Liver (tissue), 8 donors: ENCODE measurements at regions not wholly inside any gene's neighbourhood (a gene's known extent, or its start where the extent isn't known, plus 50 kb on each side); places are given as distances from the start of the nearest gene placed in this dataset.

ENCODE experiments used
- DNase-seq: peaks from one replicate; pipeline ENCODE4 v3.0.0-alpha.2; 2017; ENCODE audit warnings: low spot score
- H3K27ac ChIP-seq, 2 donors: one replicate each; pipeline ENCODE4 v1.7.0; 2013; ENCODE audit warnings: inconsistent platforms in 2 of 2, low read length in 2 of 2, control low read depth in 1 of 2, low read depth in 1 of 2, mild to moderate bottlenecking in 1 of 2
- H3K27me3 ChIP-seq, 4 donors: one replicate each; pipeline versions ENCODE4 v1.6.1 to v1.7.0; 2013; ENCODE audit warnings: low read length in 3 of 4, inconsistent platforms in 1 of 4, mild to moderate bottlenecking in 1 of 4, moderate library complexity in 1 of 4; ENCODE audit not compliant: control insufficient read depth in 4 of 4, insufficient read depth in 4 of 4
- H3K36me3 ChIP-seq, 4 donors: one replicate each; pipeline versions ENCODE4 v1.6.1 to v1.7.0; 2013; ENCODE audit warnings: low read length in 3 of 4, mild to moderate bottlenecking in 3 of 4, low read depth in 1 of 4, moderate library complexity in 1 of 4; ENCODE audit not compliant: control insufficient read depth in 4 of 4, insufficient read depth in 3 of 4
- H3K4me1 ChIP-seq, 4 donors: one replicate each; pipeline versions ENCODE4 v1.6.1 to v1.7.0; 2013; ENCODE audit warnings: low read length in 3 of 4, mild to moderate bottlenecking in 3 of 4, moderate library complexity in 1 of 4; ENCODE audit not compliant: control insufficient read depth in 4 of 4, insufficient read depth in 4 of 4
- H3K4me3 ChIP-seq, 3 donors: one replicate each; pipeline versions ENCODE4 v1.6.1 to v1.7.0; 2013; ENCODE audit warnings: low read length in 3 of 3, control low read depth in 1 of 3, low read depth in 1 of 3, mild to moderate bottlenecking in 1 of 3
- H3K9ac ChIP-seq, 2 donors: one replicate each; pipeline ENCODE4 v1.7.0; 2013; ENCODE audit warnings: low read length in 2 of 2, mild to moderate bottlenecking in 2 of 2, moderate library complexity in 2 of 2, control low read depth in 1 of 2, low read depth in 1 of 2
- H3K9me3 ChIP-seq, 4 donors: one replicate each; pipeline versions ENCODE4 v1.6.1 to v1.7.0; 2013; ENCODE audit warnings: low read length in 3 of 4; ENCODE audit not compliant: control insufficient read depth in 4 of 4
- ATF3 ChIP-seq: IDR thresholded peaks from 2 replicates; pipeline ENCODE4 v1.6.1; 2016; ENCODE audit warnings: antibody characterized with exemption
- CTCF ChIP-seq: fragments of 150-350 bp; IDR thresholded peaks from 2 replicates; pipeline ENCODE4 v1.5.1; 2017; ENCODE audit warnings: improper control_type of control experiment, low read depth, low read length; ENCODE audit not compliant: missing input control
- EGR1 ChIP-seq, 2 donors: IDR thresholded peaks; 2 replicates each; pipeline ENCODE4 v1.6.1; 2016 to 2018; ENCODE audit warnings: antibody characterized with exemption in 2 of 2, low read depth in 2 of 2
- FOXA1 ChIP-seq: IDR thresholded peaks from 2 replicates; pipeline ENCODE4 v1.6.1; 2016; ENCODE audit warnings: antibody characterized with exemption
- FOXA2 ChIP-seq: IDR thresholded peaks from 2 replicates; pipeline ENCODE4 v1.6.1; 2016; ENCODE audit warnings: antibody characterized with exemption
- GABPA ChIP-seq, 2 donors: IDR thresholded peaks in 1 of 2; conservative IDR thresholded peaks in 1 of 2; 2 replicates each; pipeline ENCODE4 v1.6.1; 2016; ENCODE audit warnings: antibody characterized with exemption in 2 of 2, mild to moderate bottlenecking in 1 of 2, moderate library complexity in 1 of 2
- HNF4A ChIP-seq, 2 donors: conservative IDR thresholded peaks; 2 replicates each; pipeline ENCODE4 v1.6.1; 2016; ENCODE audit warnings: antibody characterized with exemption in 2 of 2, mild to moderate bottlenecking in 2 of 2
- HNF4G ChIP-seq: IDR thresholded peaks from 2 replicates; pipeline ENCODE4 v1.6.1; 2016; ENCODE audit warnings: antibody characterized with exemption
- JUND ChIP-seq, 2 donors: IDR thresholded peaks; 2 replicates each; pipeline ENCODE4 v1.6.1; 2016; ENCODE audit warnings: antibody characterized with exemption in 2 of 2
- MAX ChIP-seq: IDR thresholded peaks from 2 replicates; pipeline ENCODE4 v1.6.1; 2016; ENCODE audit warnings: antibody characterized with exemption
- NR2F2 ChIP-seq: IDR thresholded peaks from 2 replicates; pipeline ENCODE4 v1.6.1; 2016; ENCODE audit warnings: antibody characterized with exemption
- RAD21 ChIP-seq, 2 donors: IDR thresholded peaks; 2 replicates each; pipeline ENCODE4 v1.6.1; 2016; ENCODE audit warnings: antibody characterized with exemption in 2 of 2, mild to moderate bottlenecking in 2 of 2
- REST ChIP-seq: IDR thresholded peaks from 2 replicates; pipeline ENCODE4 v1.6.1; 2016; ENCODE audit warnings: antibody characterized with exemption, mild to moderate bottlenecking
- RXRA ChIP-seq, 2 donors: IDR thresholded peaks; 2 replicates each; pipeline ENCODE4 v1.6.1; 2017 to 2018; ENCODE audit warnings: antibody characterized with exemption in 2 of 2, mild to moderate bottlenecking in 1 of 2
- SP1 ChIP-seq: IDR thresholded peaks from 2 replicates; pipeline ENCODE4 v1.6.1; 2018; ENCODE audit warnings: antibody characterized with exemption, mild to moderate bottlenecking
- TAF1 ChIP-seq: conservative IDR thresholded peaks from 2 replicates; pipeline ENCODE4 v1.6.1; 2016; ENCODE audit warnings: antibody characterized with exemption, mild to moderate bottlenecking
- YY1 ChIP-seq: IDR thresholded peaks from 2 replicates; pipeline ENCODE4 v1.6.1; 2016; ENCODE audit warnings: antibody characterized with exemption, mild to moderate bottlenecking
- ZBTB33 ChIP-seq: IDR thresholded peaks from 2 replicates; pipeline ENCODE4 v1.6.1; 2016; ENCODE audit warnings: antibody characterized with exemption
- WGBS: extraction: QIAGEN DNeasy Blood & Tissue Kit; methylation state at CpG from one replicate; pipeline ENCODE4 v1.1.7; 2013; 5-methylcytosine and 5-hydroxymethylcytosine counted together
- donor health status: healthy.
- donor health status: healthy.
- donor health status: healthy.
- donor health status: healthy.
- donor health status: healthy.

GRCh38 chr11:121367001-121367843 lies 74.7 kb downstream of the SC5D start:
- H3K4me3 ChIP-seq: no peak overlapping the region
- no peak overlapping the region for H3K9ac ChIP-seq
- H3K27ac ChIP-seq: no peak overlapping the region
- H3K9me3 ChIP-seq: no peaks in the 10 kb centered on the region
- no peaks in the 10 kb centered on the region for H3K27me3 ChIP-seq
- 67% methylated on average over 8 of the region's 8 CpGs for WGBS
- no peak for TF ChIP-seq ATF3
- TF ChIP-seq CTCF: no peak
- no peak for TF ChIP-seq GABPA (IDR thresholded peaks at IDR 0.05 in 1 of 2, conservative IDR thresholded peaks at IDR 0.05 in 1 of 2)
- TF ChIP-seq REST: no peak
- TF ChIP-seq FOXA2: no peak
- TF ChIP-seq RXRA (IDR thresholded peaks at IDR 0.05): no peak
- TF ChIP-seq SP1: no peak
- no peak for TF ChIP-seq YY1
- TF ChIP-seq HNF4G: no peak
- TF ChIP-seq RAD21 (IDR thresholded peaks at IDR 0.05): no peak
- TF ChIP-seq FOXA1: no peak
- TF ChIP-seq HNF4A (conservative IDR thresholded peaks at IDR 0.05): no peak
- TF ChIP-seq JUND (IDR thresholded peaks at IDR 0.05): no peak
- TF ChIP-seq TAF1: no peak
- TF ChIP-seq MAX: no peak
- no peak for TF ChIP-seq NR2F2
- no peak for TF ChIP-seq ZBTB33
- no peak for TF ChIP-seq EGR1 (IDR thresholded peaks at IDR 0.05; ENCODE audit: low read depth in 2 of 2)
- no peak for DNase-seq
- peaks cover 0 to 8% (median 0%) of the 10 kb centered on the region in 4 donors for H3K4me1 ChIP-seq
- no peaks in the 10 kb centered on the region for H3K36me3 ChIP-seq
